Fibroblast of villous mesenchyme (primary cell): ENCODE measurements at regions not wholly inside any gene's neighbourhood (a gene's known extent, or its start where the extent isn't known, plus 50 kb on each side); places are given as distances from the start of the nearest gene placed in this dataset.

ENCODE experiments used
- DNase-seq: peaks from one replicate; pipeline ENCODE4 v3.0.0-alpha.2; 2010; ENCODE audit warnings: low read depth
- H3K4me3 ChIP-seq: 2 replicates; pipeline ENCODE4 v1.5.1; 2011; ENCODE audit warnings: low read depth, mild to moderate bottlenecking, low read length
- TF ChIP-seq, protein P1 (sequence below): IDR thresholded peaks from 2 replicates; pipeline ENCODE4 v1.5.1; 2012; ENCODE audit warnings: low read depth, mild to moderate bottlenecking, low read length; ENCODE audit not compliant: insufficient read depth

DNA sequence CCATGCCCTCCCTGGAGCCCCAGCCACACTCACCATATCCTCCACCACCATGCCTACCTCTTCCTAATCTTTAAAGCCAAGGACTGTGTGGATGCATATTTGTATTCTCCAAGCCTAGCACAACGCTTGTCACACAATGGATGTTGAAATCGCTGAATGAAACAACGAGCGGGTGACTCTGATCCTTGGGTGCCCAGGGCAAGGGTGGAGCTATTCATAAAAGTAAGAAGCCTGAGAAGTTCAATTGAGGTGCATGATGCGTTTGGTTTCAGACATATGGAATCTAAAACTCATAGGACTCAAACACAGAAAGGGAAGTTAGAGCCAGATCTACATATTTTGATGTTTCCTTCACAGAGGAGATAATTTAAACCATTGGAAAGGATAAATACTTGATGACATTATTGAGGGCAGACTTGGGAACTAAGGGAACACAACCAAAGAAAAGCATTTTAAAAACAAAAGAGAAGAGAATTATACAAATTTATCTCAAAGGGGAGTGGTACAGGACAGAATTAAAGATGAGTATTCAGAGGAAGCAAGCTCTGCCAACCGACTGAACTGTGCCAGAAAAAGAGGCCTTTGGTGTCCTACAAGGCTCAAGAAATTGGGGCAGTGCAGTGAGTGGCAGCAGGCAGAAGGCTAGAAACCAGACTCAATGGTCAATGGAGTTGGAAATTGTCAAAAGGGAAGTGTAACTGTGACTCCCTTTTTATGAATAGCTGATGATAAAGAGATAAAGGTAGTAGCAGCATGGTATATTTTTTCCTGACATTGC, 200.6 kb upstream of the NCKAP5 start:
- TF ChIP-seq, protein P1, sequence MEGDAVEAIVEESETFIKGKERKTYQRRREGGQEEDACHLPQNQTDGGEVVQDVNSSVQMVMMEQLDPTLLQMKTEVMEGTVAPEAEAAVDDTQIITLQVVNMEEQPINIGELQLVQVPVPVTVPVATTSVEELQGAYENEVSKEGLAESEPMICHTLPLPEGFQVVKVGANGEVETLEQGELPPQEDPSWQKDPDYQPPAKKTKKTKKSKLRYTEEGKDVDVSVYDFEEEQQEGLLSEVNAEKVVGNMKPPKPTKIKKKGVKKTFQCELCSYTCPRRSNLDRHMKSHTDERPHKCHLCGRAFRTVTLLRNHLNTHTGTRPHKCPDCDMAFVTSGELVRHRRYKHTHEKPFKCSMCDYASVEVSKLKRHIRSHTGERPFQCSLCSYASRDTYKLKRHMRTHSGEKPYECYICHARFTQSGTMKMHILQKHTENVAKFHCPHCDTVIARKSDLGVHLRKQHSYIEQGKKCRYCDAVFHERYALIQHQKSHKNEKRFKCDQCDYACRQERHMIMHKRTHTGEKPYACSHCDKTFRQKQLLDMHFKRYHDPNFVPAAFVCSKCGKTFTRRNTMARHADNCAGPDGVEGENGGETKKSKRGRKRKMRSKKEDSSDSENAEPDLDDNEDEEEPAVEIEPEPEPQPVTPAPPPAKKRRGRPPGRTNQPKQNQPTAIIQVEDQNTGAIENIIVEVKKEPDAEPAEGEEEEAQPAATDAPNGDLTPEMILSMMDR, result no peak
- no peak overlapping the region for H3K4me3 ChIP-seq
- DNase-seq, result no peak

DNA sequence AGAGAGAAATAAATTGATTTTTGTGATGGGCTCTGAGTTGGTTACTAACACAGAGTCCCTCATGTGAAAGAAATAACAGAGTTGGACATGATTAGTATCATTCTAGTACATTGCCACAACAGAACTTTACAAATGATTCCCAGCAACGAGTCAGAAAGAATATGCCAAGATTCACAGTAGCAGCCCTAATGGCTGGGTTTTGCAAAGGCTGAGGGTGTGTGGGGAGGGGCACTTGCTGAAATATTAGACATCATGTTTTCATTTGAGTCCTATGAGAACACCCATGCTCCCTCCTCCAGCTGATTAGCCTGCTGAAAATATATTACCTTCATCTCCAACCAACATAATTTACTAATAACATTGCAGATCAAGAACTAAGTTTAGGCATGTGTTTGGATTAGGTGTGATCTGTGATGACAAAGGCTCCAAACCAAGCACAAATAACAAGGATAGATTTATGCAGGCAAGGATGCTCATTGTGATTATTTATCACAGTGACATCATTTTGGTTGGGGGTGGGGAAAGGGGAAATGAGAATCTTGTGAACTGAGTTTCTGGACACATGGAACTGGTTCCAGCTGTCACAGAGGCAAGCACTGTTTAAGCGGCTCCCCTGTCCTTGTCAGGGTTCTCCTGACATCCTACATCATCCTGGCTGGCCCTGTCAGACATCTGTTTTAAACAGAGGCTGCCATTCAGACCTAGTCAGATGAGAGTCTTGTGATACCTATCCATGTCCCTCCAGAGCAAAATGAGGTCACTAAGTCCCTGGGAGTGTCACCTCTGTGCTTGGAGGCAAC, 205.8 kb upstream of the NCKAP5 start:
- TF ChIP-seq, protein P1, result no peak
- H3K4me3 ChIP-seq, result no peak overlapping the region

DNA sequence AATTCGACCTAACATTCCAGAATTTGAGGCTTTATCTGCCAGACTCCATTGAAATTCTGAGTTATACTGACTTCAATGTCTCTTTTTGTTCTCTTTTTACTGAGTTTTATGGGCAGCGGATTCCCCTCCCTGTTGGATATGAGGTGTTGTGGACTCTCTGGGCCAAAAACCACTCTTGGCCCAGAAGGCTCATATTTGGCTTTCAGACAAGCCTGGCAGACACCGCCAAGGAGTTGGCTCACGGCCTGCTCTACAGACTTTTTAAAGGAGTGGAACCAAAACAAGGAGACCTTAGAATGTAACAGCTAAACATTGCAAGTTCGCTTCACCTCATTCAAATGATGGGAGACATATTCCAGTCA, 206.4 kb upstream of the NCKAP5 start:
- DNase-seq, result no peak

More for the DNA sequence above, 205.8 kb upstream of the NCKAP5 start:
- no peak for DNase-seq

DNA sequence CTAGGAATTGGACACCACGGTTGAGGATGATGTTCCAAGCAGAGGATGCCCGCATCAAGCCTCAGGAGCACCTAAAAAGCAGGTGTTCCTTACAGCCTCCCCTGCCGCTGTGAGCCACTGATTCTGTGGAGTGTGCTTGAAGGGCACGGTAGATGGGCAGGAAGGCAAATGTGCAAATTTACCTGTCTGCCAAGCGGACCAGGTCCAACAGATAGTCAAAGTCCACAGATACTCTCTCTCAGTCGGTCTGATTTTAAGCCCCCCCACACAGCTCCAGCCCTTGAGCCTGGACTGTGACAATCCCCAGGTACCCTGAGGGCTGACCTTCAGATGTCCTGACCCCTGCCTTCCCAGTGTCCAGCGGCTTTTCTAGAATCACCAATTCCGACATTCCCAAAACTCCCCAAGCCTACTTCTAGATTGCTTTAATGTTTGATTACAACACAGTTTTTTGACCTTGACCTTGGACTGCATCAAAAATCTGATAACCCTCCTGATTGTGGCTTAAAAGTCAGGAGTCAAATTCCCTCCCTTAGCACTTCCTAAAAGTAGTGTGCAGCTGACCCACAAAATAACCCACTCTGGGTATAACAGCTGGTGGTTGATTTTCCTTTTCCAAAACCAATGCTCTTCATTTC, 208.8 kb upstream of the NCKAP5 start:
- TF ChIP-seq, protein P1, result no peak
- no peak overlapping the region for H3K4me3 ChIP-seq
- DNase-seq, result no peak

More for the DNA sequence above, 206.4 kb upstream of the NCKAP5 start:
- H3K4me3 ChIP-seq, result no peak overlapping the region
- TF ChIP-seq, protein P1, result no peak

DNA sequence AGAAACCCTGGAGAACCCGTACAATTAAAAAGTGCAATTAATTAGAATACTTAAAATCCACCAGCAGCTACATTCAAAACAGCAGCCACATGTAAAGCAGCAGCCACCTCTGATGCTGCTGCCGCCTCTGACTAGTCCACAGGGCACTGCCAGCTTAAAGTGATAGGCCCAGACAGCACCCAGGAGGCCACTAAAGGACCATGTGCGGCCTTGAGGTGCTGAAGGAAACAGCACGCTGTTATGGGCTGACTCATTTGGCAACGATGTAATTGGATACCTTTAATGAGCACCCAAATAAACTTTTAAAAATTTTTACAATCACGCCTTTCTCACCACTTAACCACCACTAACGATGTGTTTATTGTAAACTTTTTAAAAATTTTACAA, 209.3 kb upstream of the NCKAP5 start:
- peak; percentile 55 for DNase-seq
- no peak overlapping the region for H3K4me3 ChIP-seq
- TF ChIP-seq, protein P1, result no peak

DNA sequence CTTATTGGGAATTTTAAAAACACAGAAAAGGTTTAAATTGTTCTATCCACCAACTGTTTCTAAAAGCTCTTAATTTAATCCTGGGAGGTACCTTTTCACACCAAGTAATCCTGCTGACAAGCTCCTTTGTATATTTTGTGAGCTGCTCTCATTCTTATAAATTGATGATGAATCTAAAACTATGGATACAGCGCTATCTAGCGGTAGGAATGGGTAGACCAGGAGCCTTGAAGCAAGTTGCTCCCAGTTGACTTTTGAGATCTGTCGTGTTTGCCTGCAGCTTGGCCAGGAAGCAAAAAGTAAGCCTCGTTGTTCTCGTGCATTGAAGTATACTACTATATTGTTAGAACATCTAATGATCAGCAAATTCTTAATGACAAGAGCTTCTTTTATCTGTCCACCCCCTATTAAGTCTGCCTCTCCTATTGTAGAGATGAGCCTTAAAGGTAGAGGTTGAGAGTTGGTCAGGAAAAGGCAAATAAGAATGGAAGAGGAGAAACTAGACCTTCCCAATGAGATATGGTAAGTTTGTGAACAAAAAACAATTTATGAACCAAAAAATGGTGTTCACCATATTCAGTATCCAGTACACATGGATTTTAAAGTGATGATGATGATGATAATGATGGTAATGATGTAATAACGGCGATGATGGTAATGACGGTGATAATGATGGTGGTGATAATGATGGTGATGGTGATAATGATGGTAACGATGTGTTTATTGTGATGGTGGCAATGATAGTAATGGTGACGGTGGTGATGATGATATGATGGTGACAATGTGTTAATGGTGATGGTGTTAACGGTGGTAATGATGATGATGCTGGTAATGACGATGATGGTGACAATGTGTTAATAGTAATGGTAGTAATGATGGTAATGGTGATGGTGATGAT, 212.1 kb upstream of the NCKAP5 start:
- H3K4me3 ChIP-seq, result no peak overlapping the region
- peak; percentile 75 for DNase-seq
- TF ChIP-seq, protein P1, result peak; percentile 89
